H1 (cell line): ENCODE measurements at regions not wholly inside any gene's neighbourhood (a gene's known extent, or its start where the extent isn't known, plus 50 kb on each side); places are given as distances from the start of the nearest gene placed in this dataset.

ENCODE experiments used
- CTCF ChIA-PET: fragments of 300-600 bp; sonication (Branson Sonifier 250); formaldehyde crosslinking; loops from one replicate; lab custom pipeline; 2021; ENCODE audit not compliant: partially characterized antibody; lab: Charles Lee
- POLR2A ChIA-PET: fragments of 300-600 bp; sonication (Branson Sonifier 250); formaldehyde crosslinking; loops from one replicate; lab custom pipeline; 2021; ENCODE audit warnings: inconsistent platforms; ENCODE audit not compliant: partially characterized antibody; lab: Charles Lee
- DNase-seq, 2 experiments: peaks; one replicate each; pipeline versions ENCODE4 v3.0.0 to v3.0.0-alpha.2; 2010 to 2022; ENCODE audit warnings: low spot score in 2 of 2, low read depth in 1 of 2, mixed read lengths in 1 of 2
- FAIRE-seq: peaks from 2 replicates; lab custom pipeline; 2011; peaks lifted over from hg19 to GRCh38; lab: Jason Lieb, UNC
- H2AFZ ChIP-seq: 2 replicates; pipeline ENCODE4 v1.8.1; 2012; ENCODE audit warnings: low read length, inconsistent platforms
- H2AK5ac ChIP-seq: 2 replicates; pipeline ENCODE4 v1.6.1; 2013; ENCODE audit warnings: low read depth, low read length
- H2BK120ac ChIP-seq: replicated peaks from 2 replicates; pipeline ENCODE3; 2013; ENCODE audit warnings: low read depth, low read length, inconsistent platforms
- H2BK12ac ChIP-seq: 2 replicates; pipeline ENCODE4 v1.6.1; 2013; ENCODE audit warnings: low read depth, low read length
- H2BK15ac ChIP-seq: 2 replicates; pipeline ENCODE4 v1.6.1; 2013; ENCODE audit warnings: low read length
- H2BK20ac ChIP-seq: 2 replicates; pipeline ENCODE4 v1.6.1; 2013; ENCODE audit warnings: low read length
- H2BK5ac ChIP-seq: 2 replicates; pipeline ENCODE4 v1.6.1; 2013; ENCODE audit warnings: low read depth, low read length
- H3K14ac ChIP-seq: 2 replicates; pipeline ENCODE4 v1.6.1; 2013; ENCODE audit warnings: inconsistent platforms; ENCODE audit not compliant: insufficient read length
- H3K18ac ChIP-seq: 2 replicates; pipeline ENCODE4 v1.6.1; 2013; ENCODE audit warnings: low read length; ENCODE audit errors: extremely low read depth
- H3K23ac ChIP-seq: 2 replicates; pipeline ENCODE4 v1.6.1; 2013; ENCODE audit warnings: inconsistent platforms; ENCODE audit not compliant: insufficient read length
- H3K23me2 ChIP-seq: 2 replicates; pipeline ENCODE4 v1.6.1; 2013; ENCODE audit warnings: low read depth, low read length
- H3K27ac ChIP-seq: 2 replicates; pipeline ENCODE4 v1.6.1; 2011; ENCODE audit warnings: low read depth, low read length, inconsistent platforms
- H3K27me3 ChIP-seq, 4 experiments: replicated peaks in 1 of 4; 1 replicate in 1 of 4; 2 replicates in 3 of 4; pipeline versions ENCODE4 v1.6.1 to v1.8.1; 2011 to 2013; ENCODE audit warnings: low read length in 3 of 4, mild to moderate bottlenecking in 3 of 4, inconsistent platforms in 2 of 4, mixed read lengths in 2 of 4, moderate library complexity in 1 of 4; ENCODE audit not compliant: control insufficient read depth in 3 of 4, insufficient read depth in 3 of 4; ENCODE audit errors: extremely low read depth in 1 of 4
- H3K36me3 ChIP-seq, 4 experiments: 2 replicates each; pipeline versions ENCODE4 v1.6.1 to v1.8.1; 2011 to 2013; ENCODE audit warnings: mild to moderate bottlenecking in 4 of 4, low read length in 3 of 4, moderate library complexity in 2 of 4, control low read depth in 1 of 4, inconsistent platforms in 1 of 4; ENCODE audit not compliant: insufficient read depth in 4 of 4, control insufficient read depth in 2 of 4
- H3K4ac ChIP-seq: replicated peaks from 2 replicates; pipeline ENCODE3; 2013; ENCODE audit warnings: low read length, low read depth, mixed read lengths, inconsistent platforms; ENCODE audit not compliant: insufficient read length
- H3K4me1 ChIP-seq, 4 experiments: replicated peaks in 1 of 4; 1 replicate in 1 of 4; 2 replicates in 3 of 4; pipeline versions ENCODE4 v1.6.1 to v1.8.1; 2011 to 2013; ENCODE audit warnings: low read length in 3 of 4, inconsistent platforms in 2 of 4, mixed read lengths in 1 of 4; ENCODE audit not compliant: insufficient read depth in 4 of 4, control insufficient read depth in 3 of 4
- H3K4me2 ChIP-seq, 2 experiments: 2 replicates each; pipeline versions ENCODE4 v1.6.1 to v1.8.1; 2011 to 2013; ENCODE audit warnings: low read depth in 2 of 2, low read length in 2 of 2, control low read depth in 1 of 2, inconsistent platforms in 1 of 2, mild to moderate bottlenecking in 1 of 2; ENCODE audit not compliant: insufficient read depth in 1 of 2
- H3K4me3 ChIP-seq, 4 experiments: fragments of 200-600, 300-600 bp in 1 of 4; sonication (generic), shearing (Covaris generic), sonication (Bioruptor Twin) in 1 of 4; 2 replicates each; pipeline versions ENCODE4 v1.5.1 to v1.8.1; 2011 to 2016; ENCODE audit warnings: low read length in 4 of 4, low read depth in 3 of 4, control low read depth in 2 of 4, inconsistent platforms in 2 of 4, mild to moderate bottlenecking in 2 of 4, mixed read lengths in 1 of 4, moderate library complexity in 1 of 4; ENCODE audit not compliant: insufficient read depth in 2 of 4; ENCODE audit errors: extremely low read depth in 1 of 4
- H3K56ac ChIP-seq: replicated peaks from 2 replicates; pipeline ENCODE3; 2013; ENCODE audit warnings: low read depth, mild to moderate bottlenecking, mixed read lengths, low read length, inconsistent platforms; ENCODE audit not compliant: insufficient read length
- H3K79me1 ChIP-seq: 2 replicates; pipeline ENCODE4 v1.6.1; 2013; ENCODE audit warnings: low read depth, low read length, control low read depth
- H3K79me2 ChIP-seq, 2 experiments: 2 replicates each; pipeline versions ENCODE4 v1.6.1 to v1.8.1; 2012 to 2013; ENCODE audit warnings: low read length in 2 of 2, mild to moderate bottlenecking in 2 of 2, inconsistent platforms in 1 of 2; ENCODE audit not compliant: insufficient read depth in 2 of 2, control insufficient read depth in 1 of 2
- H3K9ac ChIP-seq, 4 experiments: replicated peaks in 1 of 4; 1 replicate in 1 of 4; 2 replicates in 3 of 4; pipeline versions ENCODE4 v1.6.1 to v1.8.1; 2011 to 2013; ENCODE audit warnings: low read depth in 3 of 4, low read length in 3 of 4, control low read depth in 2 of 4, mild to moderate bottlenecking in 2 of 4, moderate library complexity in 2 of 4, inconsistent platforms in 1 of 4; ENCODE audit errors: extremely low read depth in 1 of 4
- H3K9me3 ChIP-seq, 2 experiments: 2 replicates each; pipeline versions ENCODE4 v1.6.1 to v1.8.1; 2012 to 2013; ENCODE audit warnings: mild to moderate bottlenecking in 2 of 2, moderate library complexity in 2 of 2, control low read depth in 1 of 2, inconsistent platforms in 1 of 2, low read depth in 1 of 2, low read length in 1 of 2, mixed read lengths in 1 of 2; ENCODE audit not compliant: insufficient read depth in 2 of 2
- H4K20me1 ChIP-seq, 2 experiments: replicated peaks in 1 of 2; 2 replicates each; pipeline versions ENCODE3 to v1.8.1; 2011 to 2013; ENCODE audit warnings: inconsistent platforms in 2 of 2, low read length in 2 of 2, mild to moderate bottlenecking in 1 of 2; ENCODE audit not compliant: insufficient read depth in 2 of 2, control insufficient read depth in 1 of 2
- H4K5ac ChIP-seq: 2 replicates; pipeline ENCODE4 v1.6.1; 2013; ENCODE audit warnings: low read length, low read depth, mixed read lengths, inconsistent platforms; ENCODE audit not compliant: insufficient read length
- H4K8ac ChIP-seq: 2 replicates; pipeline ENCODE4 v1.8.0; 2013; ENCODE audit warnings: mild to moderate bottlenecking, moderate library complexity, low read length, inconsistent platforms; ENCODE audit not compliant: insufficient read depth; ENCODE audit errors: extremely low read depth
- H4K91ac ChIP-seq: replicated peaks from 2 replicates; pipeline ENCODE3; 2013; ENCODE audit warnings: low read length, mixed read lengths, inconsistent platforms; ENCODE audit not compliant: insufficient read length
- CTCF ChIP-seq, 3 experiments: IDR thresholded peaks; 1 replicate in 2 of 3; 2 replicates in 1 of 3; pipeline versions ENCODE4 v1.5.1 to v1.6.1; 2011; ENCODE audit warnings: low read length in 3 of 3, mild to moderate bottlenecking in 3 of 3, inconsistent platforms in 2 of 3, low read depth in 1 of 3, moderate library complexity in 1 of 3; ENCODE audit not compliant: insufficient read depth in 1 of 3; ENCODE audit errors: control extremely low read depth in 1 of 3
- EZH2 ChIP-seq: fragments of 200-600 bp; sonication (generic); IDR thresholded peaks from 2 replicates; pipeline ENCODE4 v1.7.1; 2012; ENCODE audit warnings: low read depth, mild to moderate bottlenecking, moderate library complexity, low read length, inconsistent platforms; ENCODE audit not compliant: severe bottlenecking
- GABPA ChIP-seq: IDR thresholded peaks from 2 replicates; pipeline ENCODE4 v1.6.1; 2011; ENCODE audit warnings: mild to moderate bottlenecking, low read length, moderate library complexity, borderline replicate concordance; ENCODE audit not compliant: insufficient read depth
- NANOG ChIP-seq: IDR thresholded peaks from 2 replicates; pipeline ENCODE4 v1.6.1; 2011; ENCODE audit warnings: low read length, low read depth, mild to moderate bottlenecking, inconsistent platforms; ENCODE audit not compliant: insufficient read depth, poor library complexity, severe bottlenecking
- POU5F1 ChIP-seq: IDR thresholded peaks from 2 replicates; pipeline ENCODE4 v1.6.1; 2011; ENCODE audit warnings: low read depth, mild to moderate bottlenecking, low read length, moderate library complexity
- RFX5 ChIP-seq: IDR thresholded peaks from 2 replicates; pipeline ENCODE4 v1.6.1; 2011; ENCODE audit warnings: low read depth, low read length, improper control_type of control experiment, borderline replicate concordance
- SAP30 ChIP-seq: fragments of 300-600 bp; sonication (generic); IDR thresholded peaks from 2 replicates; pipeline ENCODE4 v1.7.1; 2012; ENCODE audit warnings: low read length, moderate library complexity, mild to moderate bottlenecking, inconsistent platforms; ENCODE audit not compliant: insufficient read depth, insufficient replicate concordance
- SIX5 ChIP-seq: IDR thresholded peaks from 2 replicates; pipeline ENCODE4 v1.6.1; 2011; ENCODE audit warnings: mild to moderate bottlenecking, low read depth, low read length
- SP4 ChIP-seq: IDR thresholded peaks from 2 replicates; pipeline ENCODE4 v1.6.1; 2012; ENCODE audit warnings: low read length, inconsistent platforms
- WGBS, 2 experiments: shearing (Covaris generic) in 1 of 2; methylation state at CpG; one replicate each; pipeline versions ENCODE4 v1.1.6 to v1.1.7; 2013 to 2015; ENCODE audit warnings: low lambda C conversion rate in 2 of 2, mixed read lengths in 2 of 2, inconsistent platforms in 1 of 2, low coverage in 1 of 2, missing lambda C conversion rate in 1 of 2; ENCODE audit not compliant: insufficient replicate concordance in 2 of 2, insufficient coverage in 1 of 2, insufficient read length in 1 of 2; ENCODE audit errors: extremely low coverage in 1 of 2, missing lambda C conversion rate in 1 of 2; 5-methylcytosine and 5-hydroxymethylcytosine counted together
- TF ChIP-seq, protein P1 (sequence below): IDR thresholded peaks from 2 replicates; pipeline ENCODE4 v1.6.1; 2012; ENCODE audit warnings: inconsistent platforms

GRCh38 chr2:30310955-30311354 lies 79.6 kb downstream of the LBH start:
- 84% methylated on average over 5 of the region's 5 CpGs; no CpG with 5 or more reads in 1 of the 2 experiments for WGBS, 2 experiments
- TF ChIP-seq, protein P1, sequence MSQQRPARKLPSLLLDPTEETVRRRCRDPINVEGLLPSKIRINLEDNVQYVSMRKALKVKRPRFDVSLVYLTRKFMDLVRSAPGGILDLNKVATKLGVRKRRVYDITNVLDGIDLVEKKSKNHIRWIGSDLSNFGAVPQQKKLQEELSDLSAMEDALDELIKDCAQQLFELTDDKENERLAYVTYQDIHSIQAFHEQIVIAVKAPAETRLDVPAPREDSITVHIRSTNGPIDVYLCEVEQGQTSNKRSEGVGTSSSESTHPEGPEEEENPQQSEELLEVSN = no peak
- TF ChIP-seq POU5F1 (no peak), GABPA (no peak), CTCF (IDR thresholded peaks at IDR 0.05; ENCODE audit: control extremely low read depth in 1 of 3, insufficient read depth in 1 of 3, low read depth in 1 of 3, low read length in 3 of 3) (no peak), SAP30 (no peak), SIX5 (no peak), SP4 (no peak), NANOG (no peak), EZH2 (no peak), RFX5 (no peak)

More at GRCh38 chr2:30310955-30311354, 79.6 kb downstream of the LBH start:
- no peak overlapping the region for H2AFZ ChIP-seq
- no peaks in the 10 kb centered on the region for H3K4me1 ChIP-seq
- H3K27me3 ChIP-seq = no peaks in the 10 kb centered on the region
- no peak overlapping the region for H3K4ac ChIP-seq
- no peak overlapping the region for H2BK12ac ChIP-seq
- no peak overlapping the region for H3K14ac ChIP-seq
- H3K36me3 ChIP-seq = no peaks in the 10 kb centered on the region
- no peaks in the 10 kb centered on the region; a peak in 1 of 4 replicates for H3K9me3 ChIP-seq
- H2AK5ac ChIP-seq = no peak overlapping the region
- H3K23ac ChIP-seq = no peak overlapping the region
- H3K4me2 ChIP-seq = no peak overlapping the region
- no peaks in the 10 kb centered on the region for H3K23me2 ChIP-seq
- H4K5ac ChIP-seq = no peak overlapping the region
- POLR2A ChIA-PET = no interaction called here
- DNase-seq (no peak), FAIRE-seq (no peak)
- no peak overlapping the region for H4K91ac ChIP-seq
- H3K56ac ChIP-seq = no peak overlapping the region
- H3K79me2 ChIP-seq = no peaks in the 10 kb centered on the region
- H3K27ac ChIP-seq = no peak overlapping the region
- H4K8ac ChIP-seq = no peak overlapping the region
- H4K20me1 ChIP-seq = no peaks in the 10 kb centered on the region
- no peak overlapping the region for H2BK20ac ChIP-seq
- H2BK15ac ChIP-seq = no peak overlapping the region
- H3K79me1 ChIP-seq = no peaks in the 10 kb centered on the region
- H3K18ac ChIP-seq = no peak overlapping the region
- no peak overlapping the region for H2BK120ac ChIP-seq
- H3K4me3 ChIP-seq = no peak overlapping the region
- CTCF ChIA-PET = interaction anchor here (0.8 to 2.4 kb wide), 3 partner anchors 10 to 480 kb away, joined by 3 to 7 read pairs (median 4); no protein-coding TSS in a partner anchor
- no peak overlapping the region for H3K9ac ChIP-seq
- no peak overlapping the region for H2BK5ac ChIP-seq
